Keratinocyte (primary cell): ENCODE measurements at regions not wholly inside any gene's neighbourhood (a gene's known extent, or its start where the extent isn't known, plus 50 kb on each side); places are given as distances from the start of the nearest gene placed in this dataset.

Experiments
- DNase-seq: peaks from one replicate; pipeline ENCODE4 v3.0.0-alpha.2; 2011; ENCODE audit warnings: low read depth, missing footprints, low spot score
- FAIRE-seq: peaks from 2 replicates; lab custom pipeline; 2011; peaks lifted over from hg19 to GRCh38; lab: Jason Lieb, UNC
- H2AFZ ChIP-seq: 2 replicates; pipeline ENCODE4 v1.6.0; 2012; ENCODE audit warnings: low read length, control low read depth, inconsistent platforms; ENCODE audit not compliant: control insufficient read depth
- H3K27ac ChIP-seq: 2 replicates; pipeline ENCODE4 v1.5.1; 2011; ENCODE audit warnings: low read length; ENCODE audit not compliant: control insufficient read depth, insufficient read depth
- H3K27me3 ChIP-seq: 3 replicates; pipeline ENCODE4 v1.6.0; 2011; ENCODE audit warnings: low read length; ENCODE audit not compliant: control insufficient read depth, insufficient read depth; ENCODE audit errors: extremely low read depth
- H3K36me3 ChIP-seq, 2 experiments: 2 replicates in 1 of 2; 3 replicates in 1 of 2; pipeline ENCODE4 v1.5.1; 2011; ENCODE audit warnings: low read length in 2 of 2, mild to moderate bottlenecking in 1 of 2; ENCODE audit not compliant: control insufficient read depth in 2 of 2, insufficient read depth in 2 of 2; ENCODE audit errors: extremely low read depth in 1 of 2
- H3K4me1 ChIP-seq: 3 replicates; pipeline ENCODE4 v1.5.1; 2011; ENCODE audit warnings: low read length; ENCODE audit not compliant: control insufficient read depth, insufficient read depth; ENCODE audit errors: extremely low read depth
- H3K4me2 ChIP-seq: 3 replicates; pipeline ENCODE4 v1.6.0; 2011; ENCODE audit warnings: low read depth, low read length; ENCODE audit not compliant: control insufficient read depth, insufficient read depth; ENCODE audit errors: extremely low read depth
- H3K4me3 ChIP-seq, 3 experiments: fragments of 200-600 bp in 1 of 3; sonication (generic) in 1 of 3; 2 replicates in 2 of 3; 3 replicates in 1 of 3; pipeline ENCODE4 v1.5.1; 2011 to 2016; ENCODE audit warnings: low read length in 3 of 3, mild to moderate bottlenecking in 3 of 3, control low read depth in 2 of 3, inconsistent platforms in 1 of 3, low read depth in 1 of 3, mixed read lengths in 1 of 3, mixed run types in 1 of 3, moderate library complexity in 1 of 3; ENCODE audit not compliant: control insufficient read depth in 2 of 3, insufficient read depth in 2 of 3; ENCODE audit errors: extremely low read depth in 1 of 3
- H3K79me2 ChIP-seq: 2 replicates; pipeline ENCODE4 v1.6.0; 2012; ENCODE audit warnings: low read length; ENCODE audit not compliant: control insufficient read depth, insufficient read depth
- H3K9ac ChIP-seq: 3 replicates; pipeline ENCODE4 v1.6.0; 2011; ENCODE audit warnings: low read length; ENCODE audit not compliant: control insufficient read depth, insufficient read depth; ENCODE audit errors: extremely low read depth
- H3K9me1 ChIP-seq: 3 replicates; pipeline ENCODE4 v1.6.0; 2011; ENCODE audit warnings: low read length; ENCODE audit not compliant: control insufficient read depth, insufficient read depth; ENCODE audit errors: extremely low read depth
- H3K9me3 ChIP-seq: 2 replicates; pipeline ENCODE4 v1.5.1; 2012; ENCODE audit warnings: low read depth, low read length; ENCODE audit not compliant: control insufficient read depth
- H4K20me1 ChIP-seq: 3 replicates; pipeline ENCODE4 v1.6.0; 2011; ENCODE audit warnings: low read length; ENCODE audit not compliant: control insufficient read depth, insufficient read depth; ENCODE audit errors: extremely low read depth
- CTCF ChIP-seq, 3 experiments: IDR thresholded peaks in 1 of 3; conservative IDR thresholded peaks in 1 of 3; optimal IDR thresholded peaks in 1 of 3; 2 replicates in 2 of 3; 3 replicates in 1 of 3; pipeline versions ENCODE3 to v1.5.1; 2011; ENCODE audit warnings: low read length in 3 of 3, mild to moderate bottlenecking in 3 of 3, moderate library complexity in 2 of 3, control low read depth in 1 of 3, inconsistent platforms in 1 of 3; ENCODE audit not compliant: insufficient read depth in 2 of 3; ENCODE audit errors: extremely low read depth in 1 of 3
- EZH2 ChIP-seq: IDR thresholded peaks from one replicate; pipeline ENCODE4 v1.6.1; 2012; ENCODE audit warnings: inconsistent platforms, mild to moderate bottlenecking, low read length, moderate library complexity
- dilution Hi-C: fragments of 300-500 bp; cut with MboI; formaldehyde crosslinking; loops from one replicate; pipeline ENCODE4 v1.7.0; 2020; ENCODE audit warnings: low sequenced_read_pairs; ENCODE audit not compliant: extremely low pct_ligation_motif_present

- no peak for FAIRE-seq
- no peak for DNase-seq
- no peak overlapping the region for H3K27ac ChIP-seq
- H3K36me3 ChIP-seq, result no peaks in the 10 kb centered on the region
- dilution Hi-C loops, result no loop called here
- H3K4me1 ChIP-seq, result no peaks in the 10 kb centered on the region
- TF ChIP-seq CTCF (optimal IDR thresholded peaks at IDR 0.05 in 1 of 3, IDR thresholded peaks at IDR 0.05 in 1 of 3, conservative IDR thresholded peaks at IDR 0.05 in 1 of 3; ENCODE audit: extremely low read depth in 1 of 3, insufficient read depth in 2 of 3, low read length in 3 of 3), result no peak
- TF ChIP-seq EZH2, result no peak
- H3K9ac ChIP-seq, result no peak overlapping the region
- no peak overlapping the region for H3K4me2 ChIP-seq
- H3K9me1 ChIP-seq, result no peaks in the 10 kb centered on the region
- H3K27me3 ChIP-seq, result no peaks in the 10 kb centered on the region
- H3K4me3 ChIP-seq, result no peak overlapping the region
- H2AFZ ChIP-seq, result no peak overlapping the region
- no peaks in the 10 kb centered on the region for H4K20me1 ChIP-seq
- H3K9me3 ChIP-seq, result no peaks in the 10 kb centered on the region
- H3K79me2 ChIP-seq, result no peaks in the 10 kb centered on the region
Measured at GRCh38 chr2:145025382-145025781, 505.5 kb upstream of the ZEB2 start.

GRCh38 chr2:145023334-145023934, 503.5 kb upstream of the ZEB2 start:
- no peaks in the 10 kb centered on the region for H3K79me2 ChIP-seq
- no peaks in the 10 kb centered on the region for H3K4me1 ChIP-seq
- no peak overlapping the region for H3K4me3 ChIP-seq
- H2AFZ ChIP-seq, result no peak overlapping the region
- no peaks in the 10 kb centered on the region for H3K27me3 ChIP-seq
- H3K9me3 ChIP-seq, result no peaks in the 10 kb centered on the region
- H3K9me1 ChIP-seq, result no peaks in the 10 kb centered on the region
- DNase-seq, result no peak
- H4K20me1 ChIP-seq, result no peaks in the 10 kb centered on the region
- TF ChIP-seq EZH2 (no peak), CTCF (optimal IDR thresholded peaks at IDR 0.05 in 1 of 3, IDR thresholded peaks at IDR 0.05 in 1 of 3, conservative IDR thresholded peaks at IDR 0.05 in 1 of 3; ENCODE audit: extremely low read depth in 1 of 3, insufficient read depth in 2 of 3, low read length in 3 of 3) (no peak)
- H3K36me3 ChIP-seq, result no peaks in the 10 kb centered on the region
- no peak overlapping the region for H3K27ac ChIP-seq
- no peak overlapping the region for H3K4me2 ChIP-seq
- no peak for FAIRE-seq
- H3K9ac ChIP-seq, result no peak overlapping the region
- dilution Hi-C loops, result no loop called here
